C4-2B (cell line): ENCODE measurements at regions not wholly inside any gene's neighbourhood (a gene's known extent, or its start where the extent isn't known, plus 50 kb on each side); places are given as distances from the start of the nearest gene placed in this dataset.

ENCODE experiments used
- ZFX ChIP-seq: fragments of 450-650 bp; IDR thresholded peaks from 2 replicates; pipeline ENCODE4 v1.6.1; 2017
- TF ChIP-seq, protein P1 (sequence below): fragments of 450-650 bp; conservative IDR thresholded peaks from 2 replicates; pipeline ENCODE4 v1.5.1; 2017; ENCODE audit warnings: mild to moderate bottlenecking

DNA sequence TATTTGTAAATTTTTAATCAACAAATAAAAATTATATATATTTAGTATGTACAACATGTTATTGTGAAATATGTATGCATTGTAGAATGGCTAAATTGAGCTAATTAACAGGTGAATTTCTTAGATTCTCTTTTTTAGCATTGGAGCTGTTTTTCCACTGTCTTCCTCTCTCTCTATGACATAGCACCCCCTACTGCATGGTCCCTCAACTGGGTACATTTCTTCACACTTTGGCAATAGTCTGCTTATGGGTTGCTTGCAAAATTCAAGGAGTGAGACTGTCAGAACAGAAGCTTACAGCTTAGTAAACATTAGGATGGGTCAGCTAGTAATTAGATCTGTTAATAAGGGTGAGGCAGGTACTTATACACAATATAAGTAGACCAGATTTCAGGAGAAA is 658.5 kb upstream of the MGAT4C start:
- TF ChIP-seq, protein P1, sequence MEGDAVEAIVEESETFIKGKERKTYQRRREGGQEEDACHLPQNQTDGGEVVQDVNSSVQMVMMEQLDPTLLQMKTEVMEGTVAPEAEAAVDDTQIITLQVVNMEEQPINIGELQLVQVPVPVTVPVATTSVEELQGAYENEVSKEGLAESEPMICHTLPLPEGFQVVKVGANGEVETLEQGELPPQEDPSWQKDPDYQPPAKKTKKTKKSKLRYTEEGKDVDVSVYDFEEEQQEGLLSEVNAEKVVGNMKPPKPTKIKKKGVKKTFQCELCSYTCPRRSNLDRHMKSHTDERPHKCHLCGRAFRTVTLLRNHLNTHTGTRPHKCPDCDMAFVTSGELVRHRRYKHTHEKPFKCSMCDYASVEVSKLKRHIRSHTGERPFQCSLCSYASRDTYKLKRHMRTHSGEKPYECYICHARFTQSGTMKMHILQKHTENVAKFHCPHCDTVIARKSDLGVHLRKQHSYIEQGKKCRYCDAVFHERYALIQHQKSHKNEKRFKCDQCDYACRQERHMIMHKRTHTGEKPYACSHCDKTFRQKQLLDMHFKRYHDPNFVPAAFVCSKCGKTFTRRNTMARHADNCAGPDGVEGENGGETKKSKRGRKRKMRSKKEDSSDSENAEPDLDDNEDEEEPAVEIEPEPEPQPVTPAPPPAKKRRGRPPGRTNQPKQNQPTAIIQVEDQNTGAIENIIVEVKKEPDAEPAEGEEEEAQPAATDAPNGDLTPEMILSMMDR: peak; percentile 49
- TF ChIP-seq ZFX: no peak
